Astrocyte (in vitro differentiated cells and primary cell): ENCODE measurements at regions not wholly inside any gene's neighbourhood (a gene's known extent, or its start where the extent isn't known, plus 50 kb on each side); places are given as distances from the start of the nearest gene placed in this dataset.

ENCODE experiments used
- DNase-seq: peaks from one replicate; pipeline ENCODE4 v3.0.0-alpha.2; 2010; ENCODE audit warnings: low read depth
- FAIRE-seq: peaks from 2 replicates; lab custom pipeline; 2011; peaks lifted over from hg19 to GRCh38; lab: Jason Lieb, UNC
- H2AFZ ChIP-seq: 2 replicates; pipeline ENCODE4 v1.6.0; 2012; ENCODE audit warnings: low read depth, low read length, inconsistent platforms
- H3K27ac ChIP-seq: 2 replicates; pipeline ENCODE4 v1.5.1; 2011; ENCODE audit warnings: low read depth, low read length, inconsistent platforms
- H3K27me3 ChIP-seq: 2 replicates; pipeline ENCODE4 v1.6.0; 2011; ENCODE audit warnings: low read length, inconsistent platforms; ENCODE audit not compliant: insufficient read depth
- H3K36me3 ChIP-seq: 2 replicates; pipeline ENCODE4 v1.5.1; 2011; ENCODE audit warnings: low read length, inconsistent platforms; ENCODE audit not compliant: insufficient read depth
- H3K4me1 ChIP-seq: 2 replicates; pipeline ENCODE4 v1.5.1; 2011; ENCODE audit warnings: low read length, inconsistent platforms; ENCODE audit not compliant: insufficient read depth
- H3K4me2 ChIP-seq: 2 replicates; pipeline ENCODE4 v1.6.0; 2012; ENCODE audit warnings: low read length, inconsistent platforms
- H3K4me3 ChIP-seq: 2 replicates; pipeline ENCODE4 v1.5.1; 2011; ENCODE audit warnings: low read depth, mild to moderate bottlenecking, low read length, inconsistent platforms; ENCODE audit not compliant: insufficient read depth
- H3K79me2 ChIP-seq: 2 replicates; pipeline ENCODE4 v1.6.0; 2012; ENCODE audit warnings: mild to moderate bottlenecking, low read length, inconsistent platforms; ENCODE audit not compliant: insufficient read depth
- H3K9ac ChIP-seq: 2 replicates; pipeline ENCODE4 v1.6.0; 2012; ENCODE audit warnings: mild to moderate bottlenecking, low read length, inconsistent platforms
- H3K9me3 ChIP-seq: 2 replicates; pipeline ENCODE4 v1.5.1; 2012; ENCODE audit warnings: low read depth, mild to moderate bottlenecking, low read length, inconsistent platforms; ENCODE audit not compliant: insufficient read depth
- H4K20me1 ChIP-seq: 2 replicates; pipeline ENCODE4 v1.6.0; 2012; ENCODE audit warnings: low read length, inconsistent platforms; ENCODE audit not compliant: insufficient read depth
- H3K27ac Mint-ChIP-seq: one replicate; pipeline ENCODE4 v1.8.0; 2021; ENCODE audit warnings: mild to moderate bottlenecking, mixed read lengths; ENCODE audit not compliant: unreplicated experiment
- H3K27me3 Mint-ChIP-seq: one replicate; pipeline ENCODE4 v1.8.0; 2021; ENCODE audit warnings: low read depth, mixed read lengths; ENCODE audit not compliant: unreplicated experiment
- H3K36me3 Mint-ChIP-seq: one replicate; pipeline ENCODE4 v1.8.0; 2021; ENCODE audit warnings: low read depth, mixed read lengths; ENCODE audit not compliant: unreplicated experiment
- H3K4me1 Mint-ChIP-seq: one replicate; pipeline ENCODE4 v1.8.0; 2021; ENCODE audit warnings: low read depth, mixed read lengths; ENCODE audit not compliant: unreplicated experiment
- H3K4me3 Mint-ChIP-seq: one replicate; pipeline ENCODE4 v1.8.0; 2021; ENCODE audit warnings: mild to moderate bottlenecking, moderate library complexity, mixed read lengths; ENCODE audit not compliant: unreplicated experiment
- H3K9me3 Mint-ChIP-seq: one replicate; pipeline ENCODE4 v1.8.0; 2021; ENCODE audit warnings: mild to moderate bottlenecking, mixed read lengths; ENCODE audit not compliant: unreplicated experiment
- CTCF ChIP-seq: IDR thresholded peaks from 2 replicates; pipeline ENCODE4 v1.5.1; 2011; ENCODE audit warnings: low read depth, mild to moderate bottlenecking, inconsistent platforms, low read length, moderate library complexity; ENCODE audit not compliant: insufficient read depth
- EZH2 ChIP-seq: IDR thresholded peaks from 2 replicates; pipeline ENCODE4 v1.6.1; 2012; ENCODE audit warnings: mild to moderate bottlenecking, low read length, inconsistent platforms; ENCODE audit not compliant: insufficient read depth

- H3K4me1 Mint-ChIP-seq = peaks cover 2% of the 10 kb centered on the region
- FAIRE-seq = no peak
- no peaks in the 10 kb centered on the region for H3K79me2 ChIP-seq
These were observed 268.0 kb upstream of the LRATD1 start for GRCh38 chr2:14364471-14364870.

DNA sequence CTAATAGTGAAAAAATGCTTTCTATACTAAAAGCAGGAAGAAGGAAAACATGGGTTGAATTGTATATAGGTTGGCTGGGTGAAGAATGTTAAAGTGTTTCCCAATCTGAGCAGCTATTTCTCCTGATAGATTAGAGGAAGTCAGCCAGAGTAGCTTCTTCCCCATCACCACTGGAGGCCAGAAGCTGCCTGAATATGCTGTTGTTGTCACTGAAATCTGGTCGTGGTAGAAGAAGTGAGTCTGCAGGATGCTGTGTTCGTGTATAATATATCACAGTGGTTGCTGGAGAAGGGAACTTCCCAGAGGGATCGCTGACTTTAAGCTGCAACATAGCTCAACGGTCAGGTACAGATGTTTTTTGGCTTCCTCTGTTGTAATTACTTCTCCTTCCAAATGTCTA is 247.5 kb upstream of the LRATD1 start:
- no peak for DNase-seq

More at GRCh38 chr2:14364471-14364870, 268.0 kb upstream of the LRATD1 start:
- Histone ChIP-seq H3K4me1 (no peaks in the 10 kb centered on the region), H3K9me3 (no peaks in the 10 kb centered on the region), H3K36me3 (no peaks in the 10 kb centered on the region), H3K9ac (no peak overlapping the region), H3K27me3 (no peaks in the 10 kb centered on the region), H3K27ac (no peak overlapping the region), H3K4me3 (no peak overlapping the region), H3K4me2 (no peak overlapping the region), H4K20me1 (no peaks in the 10 kb centered on the region), H2AFZ (no peak overlapping the region)
- TF ChIP-seq CTCF (no peak), EZH2 (no peak)
- no peaks in the 10 kb centered on the region for H3K27me3 Mint-ChIP-seq
- DNase-seq = no peak
- H3K4me3 Mint-ChIP-seq = no peak overlapping the region
- no peaks in the 10 kb centered on the region for H3K9me3 Mint-ChIP-seq
- no peak overlapping the region for H3K27ac Mint-ChIP-seq
- no peaks in the 10 kb centered on the region for H3K36me3 Mint-ChIP-seq

More for the DNA sequence above, 247.5 kb upstream of the LRATD1 start:
- FAIRE-seq = no peak
- Histone ChIP-seq H3K27me3 (no peaks in the 10 kb centered on the region), H2AFZ (no peak overlapping the region), H3K9ac (no peak overlapping the region), H3K9me3 (no peaks in the 10 kb centered on the region), H3K4me2 (no peak overlapping the region), H3K4me1 (no peaks in the 10 kb centered on the region), H3K36me3 (no peaks in the 10 kb centered on the region), H3K4me3 (no peak overlapping the region), H4K20me1 (no peaks in the 10 kb centered on the region), H3K27ac (no peak overlapping the region), H3K79me2 (no peaks in the 10 kb centered on the region)
- H3K4me3 Mint-ChIP-seq = no peak overlapping the region
- TF ChIP-seq EZH2 (no peak), CTCF (no peak)
- H3K4me1 Mint-ChIP-seq = no peaks in the 10 kb centered on the region
- peaks cover 2% of the 10 kb centered on the region for H3K27me3 Mint-ChIP-seq
- H3K9me3 Mint-ChIP-seq = peaks cover 5% of the 10 kb centered on the region
- no peaks in the 10 kb centered on the region for H3K36me3 Mint-ChIP-seq
- H3K27ac Mint-ChIP-seq = no peak overlapping the region
